ENCODE measurements at regions not wholly inside any gene's neighbourhood (a gene's known extent, or its start where the extent isn't known, plus 50 kb on each side); places are given as distances from the start of the nearest gene placed in this dataset.

- H3K4me2 ChIP-seq (ENCODE audit: low read length, poor library complexity, severe bottlenecking), result no peak overlapping the region
- H4K91ac ChIP-seq (ENCODE audit: low read length), result no peak overlapping the region
- peaks cover 2 to 4% of the 10 kb centered on the region in 2 experiments for H3K27me3 ChIP-seq (ENCODE audit: control insufficient read depth in 1 of 2, insufficient read depth in 1 of 2, low read length in 2 of 2)
- no peak overlapping the region for H3K9ac ChIP-seq (ENCODE audit: low read length)
- H2BK120ac ChIP-seq (ENCODE audit: low read depth, low read length), result no peak overlapping the region
- H2BK5ac ChIP-seq (ENCODE audit: low read depth, low read length, poor library complexity, severe bottlenecking), result no peak overlapping the region
- no peaks in the 10 kb centered on the region for H3K36me3 ChIP-seq (ENCODE audit: control insufficient read depth in 1 of 2, insufficient read depth in 2 of 2, low read depth in 1 of 2, low read length in 2 of 2)
- no peak overlapping the region for H2AK5ac ChIP-seq (ENCODE audit: low read length, severe bottlenecking)
- H3K9me3 ChIP-seq (ENCODE audit: control insufficient read depth, low read length), result no peaks in the 10 kb centered on the region
- no peak overlapping the region for H3K18ac ChIP-seq (ENCODE audit: low read depth in 1 of 2, low read length in 2 of 2)
- no peak overlapping the region for H2BK15ac ChIP-seq (ENCODE audit: low read depth, poor library complexity, severe bottlenecking)
- H3K4ac ChIP-seq (ENCODE audit: low read depth in 1 of 2, low read length in 2 of 2), result no peak overlapping the region
- no peaks in the 10 kb centered on the region for H3K79me1 ChIP-seq (replicated peaks; ENCODE audit: low read length, poor library complexity, severe bottlenecking)
- no peak overlapping the region for H3K23ac ChIP-seq (ENCODE audit: low read length in 2 of 2)
- no peaks in the 10 kb centered on the region for H3K4me1 ChIP-seq (ENCODE audit: control insufficient read depth, insufficient read depth, low read depth, low read length)
- no peak for DNase-seq
- no peak overlapping the region for H2BK12ac ChIP-seq (ENCODE audit: low read length in 2 of 2)
- 55% methylated on average over 3 of the region's 3 CpGs for WGBS
- H3K4me3 ChIP-seq (ENCODE audit: insufficient read depth in 1 of 2, low read depth in 1 of 2, low read length in 2 of 2), result no peak overlapping the region
- H4K8ac ChIP-seq (ENCODE audit: low read length), result no peak overlapping the region
- no peak overlapping the region for H3K14ac ChIP-seq (ENCODE audit: low read length in 2 of 2)
- no peak overlapping the region for H2AFZ ChIP-seq (ENCODE audit: low read depth, low read length)
- no peak overlapping the region for H3K27ac ChIP-seq (ENCODE audit: low read length, poor library complexity, severe bottlenecking)
These were observed 89.5 kb upstream of the OTX2 start for GRCh38 chr14:56899829-56900228.

- Histone ChIP-seq H2AK5ac (ENCODE audit: low read length, severe bottlenecking) (no peak overlapping the region), H3K27me3 (ENCODE audit: control insufficient read depth in 1 of 2, insufficient read depth in 1 of 2, low read length in 2 of 2) (peaks cover 7 to 10% of the 10 kb centered on the region in 2 experiments), H2BK5ac (ENCODE audit: low read depth, low read length, poor library complexity, severe bottlenecking) (no peak overlapping the region), H3K14ac (ENCODE audit: low read length in 2 of 2) (no peak overlapping the region), H3K4me1 (ENCODE audit: control insufficient read depth, insufficient read depth, low read depth, low read length) (no peaks in the 10 kb centered on the region), H3K36me3 (ENCODE audit: control insufficient read depth in 1 of 2, insufficient read depth in 2 of 2, low read depth in 1 of 2, low read length in 2 of 2) (no peaks in the 10 kb centered on the region), H3K9ac (ENCODE audit: low read length) (no peak overlapping the region), H2AFZ (ENCODE audit: low read depth, low read length) (no peak overlapping the region), H3K27ac (ENCODE audit: low read length, poor library complexity, severe bottlenecking) (no peak overlapping the region), H4K91ac (ENCODE audit: low read length) (no peak overlapping the region), H3K18ac (ENCODE audit: low read depth in 1 of 2, low read length in 2 of 2) (no peak overlapping the region), H2BK120ac (ENCODE audit: low read depth, low read length) (no peak overlapping the region), H3K79me1 (replicated peaks; ENCODE audit: low read length, poor library complexity, severe bottlenecking) (no peaks in the 10 kb centered on the region), H4K8ac (ENCODE audit: low read length) (no peak overlapping the region), H3K9me3 (ENCODE audit: control insufficient read depth, low read length) (no peaks in the 10 kb centered on the region), H3K23ac (ENCODE audit: low read length in 2 of 2) (no peak overlapping the region), H3K4ac (ENCODE audit: low read depth in 1 of 2, low read length in 2 of 2) (no peak overlapping the region), H2BK15ac (ENCODE audit: low read depth, poor library complexity, severe bottlenecking) (no peak overlapping the region), H3K4me2 (ENCODE audit: low read length, poor library complexity, severe bottlenecking) (no peak overlapping the region), H2BK12ac (ENCODE audit: low read length in 2 of 2) (no peak overlapping the region), H3K4me3 (ENCODE audit: insufficient read depth in 1 of 2, low read depth in 1 of 2, low read length in 2 of 2) (no peak overlapping the region)
- 23% methylated on average over 4 of the region's 6 CpGs for WGBS
- no peak for DNase-seq
These were observed 86.6 kb upstream of the OTX2 start for GRCh38 chr14:56896922-56897321.

- Histone ChIP-seq H3K23ac (ENCODE audit: low read length in 2 of 2) (no peak overlapping the region), H2BK15ac (ENCODE audit: low read depth, poor library complexity, severe bottlenecking) (no peak overlapping the region), H2BK5ac (ENCODE audit: low read depth, low read length, poor library complexity, severe bottlenecking) (no peak overlapping the region), H2AK5ac (ENCODE audit: low read length, severe bottlenecking) (no peak overlapping the region), H3K4me2 (ENCODE audit: low read length, poor library complexity, severe bottlenecking) (no peak overlapping the region), H3K36me3 (ENCODE audit: control insufficient read depth in 1 of 2, insufficient read depth in 2 of 2, low read depth in 1 of 2, low read length in 2 of 2) (no peaks in the 10 kb centered on the region), H4K91ac (ENCODE audit: low read length) (no peak overlapping the region), H3K4me3 (ENCODE audit: insufficient read depth in 1 of 2, low read depth in 1 of 2, low read length in 2 of 2) (no peak overlapping the region), H3K27me3 (ENCODE audit: control insufficient read depth in 1 of 2, insufficient read depth in 1 of 2, low read length in 2 of 2) (peaks cover 7 to 10% of the 10 kb centered on the region in 2 experiments), H3K9me3 (ENCODE audit: control insufficient read depth, low read length) (no peaks in the 10 kb centered on the region), H3K4me1 (ENCODE audit: control insufficient read depth, insufficient read depth, low read depth, low read length) (no peaks in the 10 kb centered on the region), H3K18ac (ENCODE audit: low read depth in 1 of 2, low read length in 2 of 2) (no peak overlapping the region), H3K4ac (ENCODE audit: low read depth in 1 of 2, low read length in 2 of 2) (no peak overlapping the region), H4K8ac (ENCODE audit: low read length) (no peak overlapping the region), H2BK120ac (ENCODE audit: low read depth, low read length) (no peak overlapping the region), H3K27ac (ENCODE audit: low read length, poor library complexity, severe bottlenecking) (no peak overlapping the region), H2AFZ (ENCODE audit: low read depth, low read length) (no peak overlapping the region), H3K9ac (ENCODE audit: low read length) (no peak overlapping the region), H3K14ac (ENCODE audit: low read length in 2 of 2) (no peak overlapping the region), H2BK12ac (ENCODE audit: low read length in 2 of 2) (no peak overlapping the region), H3K79me1 (replicated peaks; ENCODE audit: low read length, poor library complexity, severe bottlenecking) (no peaks in the 10 kb centered on the region)
- no peak for DNase-seq
- 46% methylated on average over 1 of the region's 2 CpGs for WGBS
These were observed 86.0 kb upstream of the OTX2 start for GRCh38 chr14:56896231-56896630.

GRCh38 chr14:56895154-56895553, 84.9 kb upstream of the OTX2 start:
- peaks cover 7 to 10% of the 10 kb centered on the region in 2 experiments for H3K27me3 ChIP-seq (ENCODE audit: control insufficient read depth in 1 of 2, insufficient read depth in 1 of 2, low read length in 2 of 2)

More at GRCh38 chr14:56895154-56895553, 84.9 kb upstream of the OTX2 start:
- Histone ChIP-seq H4K8ac (ENCODE audit: low read length) (no peak overlapping the region), H3K27ac (ENCODE audit: low read length, poor library complexity, severe bottlenecking) (no peak overlapping the region), H3K14ac (ENCODE audit: low read length in 2 of 2) (no peak overlapping the region), H2BK120ac (ENCODE audit: low read depth, low read length) (no peak overlapping the region), H2AK5ac (ENCODE audit: low read length, severe bottlenecking) (no peak overlapping the region), H3K9ac (ENCODE audit: low read length) (no peak overlapping the region), H3K79me1 (replicated peaks; ENCODE audit: low read length, poor library complexity, severe bottlenecking) (no peaks in the 10 kb centered on the region), H3K4ac (ENCODE audit: low read depth in 1 of 2, low read length in 2 of 2) (no peak overlapping the region), H3K4me3 (ENCODE audit: insufficient read depth in 1 of 2, low read depth in 1 of 2, low read length in 2 of 2) (no peak overlapping the region), H3K36me3 (ENCODE audit: control insufficient read depth in 1 of 2, insufficient read depth in 2 of 2, low read depth in 1 of 2, low read length in 2 of 2) (no peaks in the 10 kb centered on the region), H3K18ac (ENCODE audit: low read depth in 1 of 2, low read length in 2 of 2) (no peak overlapping the region), H2BK5ac (ENCODE audit: low read depth, low read length, poor library complexity, severe bottlenecking) (no peak overlapping the region), H2AFZ (ENCODE audit: low read depth, low read length) (no peak overlapping the region), H2BK15ac (ENCODE audit: low read depth, poor library complexity, severe bottlenecking) (no peak overlapping the region), H3K4me2 (ENCODE audit: low read length, poor library complexity, severe bottlenecking) (no peak overlapping the region), H3K4me1 (ENCODE audit: control insufficient read depth, insufficient read depth, low read depth, low read length) (no peaks in the 10 kb centered on the region), H3K23ac (ENCODE audit: low read length in 2 of 2) (no peak overlapping the region), H2BK12ac (ENCODE audit: low read length in 2 of 2) (no peak overlapping the region), H3K9me3 (ENCODE audit: control insufficient read depth, low read length) (no peaks in the 10 kb centered on the region), H4K91ac (ENCODE audit: low read length) (no peak overlapping the region)
- 40% methylated on average over 5 of the region's 5 CpGs for WGBS
- no peak for DNase-seq
